Stimulated activated CD4-positive, alpha-beta T cell treated with anti-CD3 and anti-CD28 coated beads, Interleukin-1b, Interleukin-23, amount 100 ng/mL, for 24 hours (primary cell): ENCODE measurements at regions not wholly inside any gene's neighbourhood (a gene's known extent, or its start where the extent isn't known, plus 50 kb on each side); places are given as distances from the start of the nearest gene placed in this dataset.

ENCODE experiments used
- DNase-seq, 4 experiments: peaks; one replicate each; pipeline ENCODE4 v3.0.0-alpha.2; 2020; ENCODE audit warnings: low read depth in 4 of 4, low spot score in 1 of 4

- DNase-seq = no peak
Measured at GRCh38 chr6:137816688-137817618, 50.1 kb upstream of the TNFAIP3 start.
